ENCODE measurements at regions not wholly inside any gene's neighbourhood (a gene's known extent, or its start where the extent isn't known, plus 50 kb on each side); places are given as distances from the start of the nearest gene placed in this dataset.

- Histone ChIP-seq H3K9me3 (no peaks in the 10 kb centered on the region), H3K27ac (no peak overlapping the region), H3K4me3 (no peak overlapping the region), H3K27me3 (no peaks in the 10 kb centered on the region), H3K4me1 (no peaks in the 10 kb centered on the region), H3K36me3 (no peaks in the 10 kb centered on the region)
- TF ChIP-seq POLR2A (IDR thresholded peaks at IDR 0.05) (no peak), CTCF (IDR thresholded peaks at IDR 0.05) (no peak), POLR2AphosphoS5 (IDR thresholded peaks at IDR 0.05) (no peak), EP300 (IDR thresholded peaks at IDR 0.05; ENCODE audit: low read depth) (no peak)
- 67 to 73% methylated on average over 3 to 4 of the region's 4 CpGs for WGBS, 2 donors (ENCODE audit: low coverage in 1 of 2)
- DNase-seq, result no peak
- in situ Hi-C loops (cut with MboI; ENCODE audit: low pct_ligation_motif_present in 1 of 4, low pct_unique_long_range_greater_than_20kb in 1 of 4, low sequenced_read_pairs in 3 of 4), result no loop called here
- intact Hi-C loops (cut with DNase I; ENCODE audit: low total_unique reads), result no loop called here
These were observed 616.2 kb upstream of the CAMK1G start for GRCh38 chr1:208967334-208967733.

GRCh38 chr1:208974717-208975116, 608.8 kb upstream of the CAMK1G start:
- H3K9me3 ChIP-seq, result no peaks in the 10 kb centered on the region
- no peak overlapping the region for H3K27ac ChIP-seq
- DNase-seq, result no peak
- no peaks in the 10 kb centered on the region for H3K36me3 ChIP-seq
- TF ChIP-seq EP300 (IDR thresholded peaks at IDR 0.05; ENCODE audit: low read depth) (no peak), POLR2AphosphoS5 (IDR thresholded peaks at IDR 0.05) (no peak), POLR2A (IDR thresholded peaks at IDR 0.05) (no peak), CTCF (IDR thresholded peaks at IDR 0.05) (no peak)
- no peaks in the 10 kb centered on the region for H3K4me1 ChIP-seq
- H3K27me3 ChIP-seq, result no peaks in the 10 kb centered on the region
- in situ Hi-C loops (cut with MboI; ENCODE audit: low pct_ligation_motif_present in 1 of 4, low pct_unique_long_range_greater_than_20kb in 1 of 4, low sequenced_read_pairs in 3 of 4) (no loop called here), intact Hi-C loops (cut with DNase I; ENCODE audit: low total_unique reads) (no loop called here)
- 90 to 94% methylated on average over 3 to 4 of the region's 4 CpGs for WGBS, 2 donors (ENCODE audit: low coverage in 1 of 2)
- no peak overlapping the region for H3K4me3 ChIP-seq

GRCh38 chr1:208975456-208975855, 608.1 kb upstream of the CAMK1G start:
- intact Hi-C loops (cut with DNase I; ENCODE audit: low total_unique reads) (no loop called here), in situ Hi-C loops (cut with MboI; ENCODE audit: low pct_ligation_motif_present in 1 of 4, low pct_unique_long_range_greater_than_20kb in 1 of 4, low sequenced_read_pairs in 3 of 4) (no loop called here)
- Histone ChIP-seq H3K27ac (no peak overlapping the region), H3K9me3 (no peaks in the 10 kb centered on the region), H3K36me3 (no peaks in the 10 kb centered on the region), H3K4me3 (no peak overlapping the region), H3K4me1 (no peaks in the 10 kb centered on the region), H3K27me3 (no peaks in the 10 kb centered on the region)
- WGBS, 2 donors (ENCODE audit: low coverage in 1 of 2), result 63% methylated on average over 2 of the region's 2 CpGs; no CpG with 5 or more reads in 1 of the 2 donors
- TF ChIP-seq CTCF (IDR thresholded peaks at IDR 0.05) (no peak), POLR2A (IDR thresholded peaks at IDR 0.05) (no peak), POLR2AphosphoS5 (IDR thresholded peaks at IDR 0.05) (no peak), EP300 (IDR thresholded peaks at IDR 0.05; ENCODE audit: low read depth) (no peak)
- no peak for DNase-seq

- Histone ChIP-seq H3K27me3 (no peaks in the 10 kb centered on the region), H3K4me3 (no peak overlapping the region), H3K36me3 (no peaks in the 10 kb centered on the region), H3K4me1 (no peaks in the 10 kb centered on the region), H3K9me3 (no peaks in the 10 kb centered on the region), H3K27ac (no peak overlapping the region)
- TF ChIP-seq POLR2A (IDR thresholded peaks at IDR 0.05) (no peak), POLR2AphosphoS5 (IDR thresholded peaks at IDR 0.05) (no peak), CTCF (IDR thresholded peaks at IDR 0.05) (no peak), EP300 (IDR thresholded peaks at IDR 0.05; ENCODE audit: low read depth) (no peak)
- DNase-seq, result no peak
- in situ Hi-C loops (cut with MboI; ENCODE audit: low pct_ligation_motif_present in 1 of 4, low pct_unique_long_range_greater_than_20kb in 1 of 4, low sequenced_read_pairs in 3 of 4), result no loop called here
- intact Hi-C loops (cut with DNase I; ENCODE audit: low total_unique reads), result no loop called here
These were observed 606.5 kb upstream of the CAMK1G start for GRCh38 chr1:208977012-208977411.
